Esophagus muscularis mucosa (tissue), 4 donors: ENCODE measurements at regions not wholly inside any gene's neighbourhood (a gene's known extent, or its start where the extent isn't known, plus 50 kb on each side); places are given as distances from the start of the nearest gene placed in this dataset.

ENCODE experiments used
- DNase-seq: peaks from one replicate; pipeline ENCODE4 v3.0.0-alpha.2; 2017; ENCODE audit errors: extremely low spot score
- H3K27ac ChIP-seq, 4 donors: fragments of 200-600 bp; sonication (generic); replicated peaks in 1 of 4; 1 replicate in 3 of 4; 2 replicates in 1 of 4; pipeline ENCODE4 v1.5.1; 2016 to 2019; ENCODE audit warnings: mild to moderate bottlenecking in 1 of 4
- H3K27me3 ChIP-seq, 4 donors: fragments of 200-600 bp; sonication (generic); one replicate each; pipeline versions ENCODE4 v1.5.1 to v1.6.0; 2016 to 2019
- H3K36me3 ChIP-seq, 4 donors: fragments of 200-600 bp; sonication (generic); one replicate each; pipeline ENCODE4 v1.5.1; 2016 to 2019
- H3K4me1 ChIP-seq, 4 donors: fragments of 200-600 bp; sonication (generic); one replicate each; pipeline ENCODE4 v1.5.1; 2016 to 2019
- H3K4me3 ChIP-seq, 4 donors: fragments of 200-600 bp; sonication (generic); 1 replicate in 2 of 4; 2 replicates in 2 of 4; pipeline ENCODE4 v1.5.1; 2016 to 2019; ENCODE audit warnings: mild to moderate bottlenecking in 4 of 4, moderate library complexity in 1 of 4
- H3K9me3 ChIP-seq, 4 donors: fragments of 200-600 bp; sonication (generic); 1 replicate in 3 of 4; 2 replicates in 1 of 4; pipeline ENCODE4 v1.5.1; 2016 to 2019
- CTCF ChIP-seq, 3 experiments: fragments of 200-600 bp in 2 of 3; fragments of 450-650 bp in 1 of 3; sonication (generic) in 2 of 3; IDR thresholded peaks; one replicate each; pipeline ENCODE4 v1.5.1; 2017 to 2019; ENCODE audit warnings: antibody characterized with exemption in 3 of 3, mild to moderate bottlenecking in 2 of 3, moderate library complexity in 1 of 3
- EP300 ChIP-seq: sonication (generic); formaldehyde crosslinking; IDR thresholded peaks from one replicate; pipeline ENCODE4 v1.6.1; 2017; ENCODE audit warnings: antibody characterized with exemption
- POLR2A ChIP-seq: fragments of 450-650 bp; IDR thresholded peaks from one replicate; pipeline ENCODE4 v1.6.1; 2017; ENCODE audit warnings: antibody characterized with exemption, moderate library complexity, mild to moderate bottlenecking, low read depth
- POLR2AphosphoS5 ChIP-seq, 2 donors: sonication (generic); formaldehyde crosslinking; IDR thresholded peaks; one replicate each; pipeline ENCODE4 v1.6.1; 2017; ENCODE audit warnings: antibody characterized with exemption in 2 of 2
- WGBS: methylation state at CpG from one replicate; pipeline ENCODE4 v1.1.5; 2018; 5-methylcytosine and 5-hydroxymethylcytosine counted together
- intact Hi-C: fragments of 100-400 bp; cut with DNase I; formaldehyde crosslinking; loops from one replicate; pipeline ENCODE4 v1.15.1; 2023

GRCh38 chr2:84187258-84187657 is 271.8 kb downstream of the SUCLG1 start:
- 72% methylated on average over 3 of the region's 3 CpGs for WGBS
- Histone ChIP-seq H3K4me1 (no peaks in the 10 kb centered on the region), H3K27ac (no peak overlapping the region), H3K27me3 (no peaks in the 10 kb centered on the region), H3K4me3 (no peak overlapping the region), H3K36me3 (no peaks in the 10 kb centered on the region), H3K9me3 (no peaks in the 10 kb centered on the region)
- TF ChIP-seq POLR2AphosphoS5 (IDR thresholded peaks at IDR 0.05) (no peak), EP300 (no peak), POLR2A (no peak), CTCF (IDR thresholded peaks at IDR 0.05) (no peak)
- DNase-seq = no peak
- intact Hi-C loops = no loop called here

- no peaks in the 10 kb centered on the region for H3K9me3 ChIP-seq
- no peaks in the 10 kb centered on the region for H3K27me3 ChIP-seq
- intact Hi-C loops = no loop called here
- no peak for DNase-seq
- H3K36me3 ChIP-seq = no peaks in the 10 kb centered on the region
- WGBS = 59% methylated on average over 2 of the region's 2 CpGs
- H3K4me3 ChIP-seq = no peak overlapping the region
- no peak for TF ChIP-seq POLR2AphosphoS5 (IDR thresholded peaks at IDR 0.05)
- no peak for TF ChIP-seq CTCF (IDR thresholded peaks at IDR 0.05)
- no peak for TF ChIP-seq EP300
- TF ChIP-seq POLR2A = no peak
- no peak overlapping the region for H3K27ac ChIP-seq
- H3K4me1 ChIP-seq = no peaks in the 10 kb centered on the region
These were observed 277.2 kb downstream of the SUCLG1 start for GRCh38 chr2:84181927-84182326.

GRCh38 chr2:84177733-84178132 is 281.3 kb downstream of the SUCLG1 start:
- H3K27ac ChIP-seq = no peak overlapping the region
- H3K4me1 ChIP-seq = no peaks in the 10 kb centered on the region
- H3K9me3 ChIP-seq = no peaks in the 10 kb centered on the region
- no peaks in the 10 kb centered on the region for H3K36me3 ChIP-seq
- intact Hi-C loops = no loop called here
- DNase-seq = no peak
- H3K27me3 ChIP-seq = no peaks in the 10 kb centered on the region
- no peak overlapping the region for H3K4me3 ChIP-seq
- TF ChIP-seq POLR2AphosphoS5 (IDR thresholded peaks at IDR 0.05) (no peak), EP300 (no peak), CTCF (IDR thresholded peaks at IDR 0.05) (no peak), POLR2A (no peak)
- 83% methylated on average over 6 of the region's 6 CpGs for whole genome bisulfite sequencing

GRCh38 chr2:84175970-84176369 is 283.1 kb downstream of the SUCLG1 start:
- intact Hi-C loops = no loop called here
- TF ChIP-seq POLR2AphosphoS5 (IDR thresholded peaks at IDR 0.05) (no peak), CTCF (IDR thresholded peaks at IDR 0.05) (no peak), POLR2A (no peak), EP300 (no peak)
- no peaks in the 10 kb centered on the region for H3K27me3 ChIP-seq

GRCh38 chr2:84175340-84175739 is 283.7 kb downstream of the SUCLG1 start:
- H3K4me3 ChIP-seq = no peak overlapping the region
- H3K9me3 ChIP-seq = no peaks in the 10 kb centered on the region
- H3K36me3 ChIP-seq = no peaks in the 10 kb centered on the region
- no peaks in the 10 kb centered on the region for H3K27me3 ChIP-seq
- no peaks in the 10 kb centered on the region for H3K4me1 ChIP-seq
- no peak overlapping the region for H3K27ac ChIP-seq
- intact Hi-C loops = no loop called here
- no peak for DNase-seq
- TF ChIP-seq CTCF (IDR thresholded peaks at IDR 0.05) (no peak), POLR2A (no peak), EP300 (no peak), POLR2AphosphoS5 (IDR thresholded peaks at IDR 0.05) (no peak)
- WGBS = 75% methylated on average over 1 of the region's 1 CpG

More at GRCh38 chr2:84175970-84176369, 283.1 kb downstream of the SUCLG1 start:
- Histone ChIP-seq H3K4me1 (no peaks in the 10 kb centered on the region), H3K27ac (no peak overlapping the region), H3K9me3 (no peaks in the 10 kb centered on the region), H3K36me3 (no peaks in the 10 kb centered on the region), H3K4me3 (no peak overlapping the region)
- WGBS = 82% methylated on average over 3 of the region's 3 CpGs
- no peak for DNase-seq
